ENCODE measurements at regions not wholly inside any gene's neighbourhood (a gene's known extent, or its start where the extent isn't known, plus 50 kb on each side); places are given as distances from the start of the nearest gene placed in this dataset.
"Not testable (repeated sequence)": the region's sequence is repeated elsewhere in the genome, so short reads cannot be mapped to it uniquely, and the experiment has no call there.

GRCh38 chr2:89325894-89326293 is 634.4 kb downstream of the RPIA start:
- DNase-seq, result not testable (repeated sequence)

GRCh38 chr2:89326455-89326854 is 635.0 kb downstream of the RPIA start:
- peak; percentile 11 to 23 for DNase-seq

GRCh38 chr2:89328790-89329189 is 637.3 kb downstream of the RPIA start:
- DNase-seq, result not testable (repeated sequence)

Data from inflammatory macrophage (primary cell).